HG02759 (cell line): ENCODE measurements at regions not wholly inside any gene's neighbourhood (a gene's known extent, or its start where the extent isn't known, plus 50 kb on each side); places are given as distances from the start of the nearest gene placed in this dataset.
A peak's percentile ranks its signal among the peaks of the same experiment; 100 is the strongest.

Experiments
- ATAC-seq: cut with Tn5 transposase; IDR thresholded peaks from one replicate; pipeline ENCODE4 v1.9.1; 2021; ENCODE audit warnings: mild to moderate bottlenecking, moderate library complexity; ENCODE audit not compliant: unreplicated experiment

DNA sequence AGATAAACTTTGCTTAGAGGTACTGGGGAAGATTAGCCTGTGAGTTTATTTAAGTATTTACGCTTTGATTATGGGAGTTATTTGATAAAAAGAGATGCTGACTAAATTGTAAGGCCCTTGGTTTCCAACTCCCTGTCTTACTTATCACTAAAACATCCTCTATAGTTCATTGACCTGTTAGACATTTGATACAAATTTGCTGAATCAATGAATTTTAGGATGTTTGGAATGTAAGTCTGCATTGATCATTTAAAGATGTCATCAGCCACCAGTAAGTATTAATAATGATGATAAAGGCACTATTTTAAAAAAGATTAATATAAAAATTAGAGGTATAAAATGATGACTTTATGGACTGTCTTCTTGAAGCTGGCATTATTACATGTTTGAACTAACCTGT, 340.6 kb downstream of the SPRY1 start:
- ATAC-seq = no peak

DNA sequence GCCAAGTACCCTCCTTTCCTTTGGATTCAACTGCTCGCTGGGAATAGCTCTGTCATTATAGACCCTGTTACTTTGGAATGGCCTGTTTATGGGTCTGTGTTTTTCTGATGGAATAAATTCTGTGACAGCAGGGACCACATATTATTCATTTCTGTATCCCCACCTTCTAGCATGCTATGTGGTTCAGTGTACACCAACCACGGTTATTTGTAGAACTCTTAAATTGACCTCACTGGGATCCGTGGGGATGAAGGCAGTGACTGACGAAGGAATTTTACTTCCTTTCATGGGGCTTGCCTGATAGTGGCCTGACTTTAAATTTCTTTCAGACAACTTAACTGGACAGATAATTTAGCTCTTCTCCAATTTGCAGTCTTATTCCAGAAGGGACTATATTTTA, 343.2 kb downstream of the SPRY1 start:
- no peak for ATAC-seq

DNA sequence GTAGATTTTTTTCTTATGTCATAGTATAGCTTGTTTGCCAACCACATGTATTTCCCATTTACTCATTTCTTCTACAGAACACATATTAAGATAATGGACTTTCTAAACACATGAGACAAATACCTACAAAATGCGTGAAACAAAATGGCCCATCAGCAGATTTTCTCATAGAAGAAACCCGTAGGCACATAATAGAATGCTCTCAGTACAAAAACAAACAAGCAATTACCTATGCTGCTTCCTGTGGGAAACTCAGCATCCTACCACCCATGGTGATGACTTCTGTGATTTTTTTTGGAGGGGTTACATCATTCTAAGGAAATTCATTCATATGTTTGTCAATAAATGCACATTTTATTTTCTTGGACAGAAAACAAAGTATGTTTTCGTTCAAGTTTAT, 343.6 kb downstream of the SPRY1 start:
- ATAC-seq = no peak

DNA sequence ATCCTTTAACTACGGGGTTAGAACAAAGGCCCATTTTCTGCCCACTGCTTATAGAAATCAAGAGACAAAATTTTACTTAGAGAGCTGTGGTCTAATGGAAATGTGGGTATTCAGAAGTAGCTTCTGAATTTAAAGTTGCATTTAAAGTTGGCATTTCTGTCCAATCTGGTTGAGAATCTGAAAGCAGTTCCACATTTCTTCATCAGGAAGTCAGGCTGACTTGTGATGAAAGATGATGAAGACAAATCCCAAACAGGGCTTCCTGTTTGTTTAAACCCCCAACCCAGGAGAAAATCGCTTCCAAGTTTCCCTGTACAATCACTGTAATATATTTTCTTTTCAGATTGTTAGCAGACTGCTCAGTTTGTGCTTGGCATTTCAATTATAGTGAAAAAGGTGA, 345.3 kb downstream of the SPRY1 start:
- no peak for ATAC-seq

DNA sequence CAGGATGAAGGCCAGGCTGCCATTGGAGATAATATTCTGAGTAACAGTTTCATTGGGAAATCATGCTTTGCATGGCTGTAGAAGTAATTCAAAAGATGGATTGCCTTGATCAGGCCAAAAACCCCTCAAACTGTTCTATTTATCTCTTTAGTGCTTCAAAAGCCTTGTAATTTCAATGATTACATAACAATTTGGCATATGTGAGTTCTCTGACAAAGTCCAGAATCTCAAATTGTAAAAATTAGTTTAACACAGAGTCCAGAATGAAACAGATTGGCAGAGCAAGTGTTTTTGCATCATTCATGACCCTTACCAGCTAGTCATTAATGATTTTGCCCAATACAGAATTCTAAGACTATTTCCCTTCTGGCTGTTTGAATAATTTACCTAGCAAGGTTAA, 347.3 kb downstream of the SPRY1 start:
- ATAC-seq = no peak

DNA sequence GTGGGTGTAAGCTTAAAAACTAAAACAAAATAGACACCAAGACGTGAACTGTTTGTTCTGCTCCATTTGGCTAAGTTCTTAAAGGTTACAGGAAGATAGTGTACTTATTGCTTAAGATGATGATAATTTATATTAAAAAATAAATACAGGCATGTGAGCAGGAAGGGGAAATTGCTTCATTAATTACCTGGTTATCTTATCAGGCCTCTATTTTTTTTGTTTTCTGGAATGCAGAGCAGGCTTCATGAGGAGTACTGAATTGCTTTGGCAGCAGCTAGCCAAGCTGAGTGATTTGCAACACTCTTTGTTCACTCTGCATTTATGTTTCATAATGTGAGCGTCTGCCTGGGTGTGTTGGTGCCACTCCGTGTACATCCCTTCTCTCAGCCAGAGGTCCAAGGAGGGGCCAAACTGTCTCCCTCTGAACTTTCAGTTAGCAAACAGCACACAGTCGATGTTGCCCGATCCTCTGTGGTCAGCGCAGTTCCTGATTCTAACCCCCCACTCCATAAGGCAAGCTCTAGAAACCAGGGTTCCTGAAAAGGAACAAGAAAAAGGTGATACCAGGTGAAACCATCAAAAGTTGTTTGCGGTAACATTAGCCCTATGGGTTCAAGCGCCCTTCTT, 348.2 kb downstream of the SPRY1 start:
- no peak for ATAC-seq

DNA sequence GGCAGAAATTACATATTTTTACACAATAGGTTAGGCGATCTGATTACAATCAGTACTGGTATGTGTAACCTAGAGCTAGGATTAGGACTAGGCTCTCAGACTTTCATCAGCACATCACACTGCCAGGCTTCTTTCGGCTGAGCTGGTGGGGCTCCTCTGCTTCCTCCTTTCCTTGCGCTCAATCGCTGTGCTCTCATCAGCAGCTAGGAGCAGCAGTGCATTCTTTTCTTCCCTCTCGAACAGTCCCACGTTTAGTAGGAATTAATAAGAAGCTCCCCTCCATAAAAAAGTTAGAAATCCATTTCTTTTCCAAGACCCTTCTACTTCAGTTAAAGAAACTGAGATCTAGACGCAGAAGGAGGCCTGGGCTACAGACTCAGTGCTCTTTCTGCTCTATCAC, 350.4 kb downstream of the SPRY1 start:
- ATAC-seq = no peak

DNA sequence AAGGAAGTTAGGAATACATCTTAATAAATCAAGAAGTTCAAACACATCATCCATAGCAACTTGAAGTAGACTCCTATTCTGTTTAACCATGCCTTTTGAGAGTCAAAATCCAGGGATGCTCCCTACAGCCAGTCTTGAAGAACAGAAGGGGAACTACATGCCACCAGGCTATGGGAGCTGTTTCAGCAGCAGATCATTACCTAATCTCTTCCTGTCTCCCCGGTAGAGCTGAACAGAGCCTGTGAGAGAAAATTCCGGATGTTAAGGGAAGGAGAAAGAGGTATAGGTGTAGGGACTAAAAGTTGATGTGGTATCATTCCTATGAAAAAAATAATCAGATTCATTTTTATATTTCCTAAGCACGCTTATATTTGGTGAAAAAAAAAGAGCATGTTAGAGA, 352.2 kb downstream of the SPRY1 start:
- no peak for ATAC-seq

- no peak for ATAC-seq
Measured at GRCh38 chr4:123749383-123749782, 352.8 kb downstream of the SPRY1 start.

DNA sequence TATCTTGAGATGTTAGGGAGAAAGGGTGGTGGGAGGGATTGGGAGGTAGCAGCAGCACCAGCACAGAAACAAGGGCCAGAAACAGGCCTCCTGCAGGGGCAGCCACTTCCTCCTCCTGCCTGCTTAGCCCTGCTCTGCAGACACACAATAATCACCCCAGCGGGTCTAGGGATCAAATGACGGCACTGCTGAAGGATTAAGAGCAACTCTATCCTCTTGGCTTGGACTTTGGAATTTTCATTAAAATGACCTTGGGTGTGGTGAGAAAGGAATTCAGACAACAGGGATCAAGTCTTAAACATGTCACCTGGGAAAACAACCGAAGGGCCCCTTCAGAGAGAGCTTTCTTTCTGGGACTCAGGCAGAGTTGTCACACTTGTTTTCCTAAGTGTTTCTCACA, 353.4 kb downstream of the SPRY1 start:
- ATAC-seq = no peak

- ATAC-seq = no peak
Measured at GRCh38 chr4:123755655-123756054, 359.1 kb downstream of the SPRY1 start.

DNA sequence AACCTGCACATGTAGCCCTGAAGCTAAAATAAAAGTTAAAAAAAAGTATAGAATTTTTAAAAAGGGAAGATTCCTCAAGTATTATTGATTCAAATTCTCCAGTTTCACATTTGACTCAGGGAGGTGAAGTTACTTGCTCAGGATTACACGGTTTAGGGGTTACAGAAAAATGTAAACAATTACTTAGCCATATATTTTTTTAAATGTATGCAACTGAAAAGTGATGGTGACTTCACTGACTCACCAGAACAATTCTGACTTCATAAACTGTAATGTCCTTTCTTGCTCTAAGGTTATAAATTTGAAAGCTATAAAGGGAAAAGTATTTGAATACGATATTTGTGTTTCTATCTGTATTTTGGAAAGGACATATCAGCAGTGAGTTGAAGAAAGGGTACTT, 371.2 kb downstream of the SPRY1 start:
- no peak for ATAC-seq

DNA sequence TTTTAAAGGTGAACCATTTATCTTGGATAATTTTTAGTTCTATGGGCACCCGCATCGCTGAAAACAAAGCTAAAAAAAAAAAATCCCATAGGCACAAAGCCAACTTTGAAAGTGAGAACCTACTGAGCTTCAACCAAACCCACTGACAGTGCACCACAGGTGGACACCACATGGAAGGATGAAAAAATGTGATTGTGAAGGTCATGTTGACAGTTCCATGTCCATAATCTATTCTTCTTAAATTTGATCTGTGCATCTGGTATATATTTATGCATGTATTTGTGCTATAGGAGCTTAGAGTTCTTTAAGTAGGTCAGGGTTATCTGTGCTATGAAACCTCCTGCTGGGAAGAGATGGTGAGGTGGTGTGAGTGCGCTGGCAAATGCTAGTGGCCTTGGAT, 374.3 kb downstream of the SPRY1 start:
- ATAC-seq = no peak

GRCh38 chr4:123776267-123776666, 379.7 kb downstream of the SPRY1 start:
- ATAC-seq = peak; percentile 97

DNA sequence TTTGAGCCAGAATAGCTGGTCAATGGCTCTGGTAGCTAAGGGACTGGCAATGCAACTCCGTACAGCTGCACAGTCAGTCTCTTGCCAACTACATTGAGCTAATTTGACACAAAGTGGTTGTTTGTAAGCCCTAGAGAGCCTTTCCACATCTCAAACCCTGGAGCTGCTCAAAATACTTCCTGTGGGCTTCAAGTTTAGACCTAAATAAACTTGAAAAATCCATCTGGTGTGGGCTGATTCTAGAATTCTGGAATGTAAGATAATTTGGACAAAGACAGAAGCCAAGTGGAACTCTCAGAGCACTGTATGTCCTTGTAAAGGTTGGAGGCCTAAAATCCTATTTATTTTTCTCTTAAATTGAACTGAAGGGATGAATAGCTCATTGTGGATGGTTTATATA, 380.8 kb downstream of the SPRY1 start:
- ATAC-seq = no peak

DNA sequence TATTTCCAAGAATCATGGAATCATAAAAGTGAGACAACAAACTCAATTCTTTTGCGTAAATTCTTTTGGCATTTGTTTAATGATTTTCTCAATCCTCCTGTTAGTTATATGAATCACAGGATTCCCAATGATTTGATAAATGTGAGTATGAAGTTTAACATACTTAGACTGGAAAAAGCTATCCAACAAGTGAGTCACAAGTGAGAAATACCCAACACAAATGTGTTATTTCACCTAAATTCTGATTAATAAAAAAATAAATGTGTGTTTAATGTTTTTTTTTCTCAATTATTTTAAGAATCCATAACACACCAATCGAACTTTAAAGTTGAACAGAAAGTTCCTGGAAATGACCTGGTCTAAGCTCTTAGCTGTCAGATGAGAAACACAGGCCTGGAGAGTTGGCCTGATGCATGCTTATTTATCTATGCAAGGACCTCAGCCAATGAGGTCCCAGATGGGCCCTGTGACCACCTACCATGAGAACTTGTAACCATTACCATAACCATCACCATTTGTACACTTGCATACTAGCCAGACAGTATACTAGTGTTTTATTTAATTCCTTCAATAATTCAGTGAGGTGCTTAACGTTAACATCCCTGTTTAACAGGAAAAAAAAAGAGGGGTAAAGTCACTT, 386.7 kb downstream of the SPRY1 start:
- no peak for ATAC-seq

DNA sequence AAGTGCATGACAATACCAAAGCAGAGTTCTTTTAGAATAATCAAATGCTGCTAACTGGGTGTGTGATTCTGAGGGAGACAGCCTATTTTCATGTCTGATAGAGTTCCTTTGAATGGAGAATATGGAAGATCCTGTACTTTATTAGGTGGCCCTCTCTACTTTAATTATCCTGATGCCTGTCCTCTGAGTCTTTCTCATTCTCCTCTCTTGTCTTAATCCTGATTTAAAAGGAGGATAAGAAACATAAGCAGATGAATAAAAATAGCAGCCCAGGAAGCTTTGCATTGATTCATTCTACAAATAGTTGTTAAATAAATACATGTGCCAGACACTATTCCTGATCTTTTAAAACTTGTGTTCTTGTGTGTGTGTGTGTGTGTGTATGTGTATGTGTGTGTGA, 387.3 kb downstream of the SPRY1 start:
- no peak for ATAC-seq

DNA sequence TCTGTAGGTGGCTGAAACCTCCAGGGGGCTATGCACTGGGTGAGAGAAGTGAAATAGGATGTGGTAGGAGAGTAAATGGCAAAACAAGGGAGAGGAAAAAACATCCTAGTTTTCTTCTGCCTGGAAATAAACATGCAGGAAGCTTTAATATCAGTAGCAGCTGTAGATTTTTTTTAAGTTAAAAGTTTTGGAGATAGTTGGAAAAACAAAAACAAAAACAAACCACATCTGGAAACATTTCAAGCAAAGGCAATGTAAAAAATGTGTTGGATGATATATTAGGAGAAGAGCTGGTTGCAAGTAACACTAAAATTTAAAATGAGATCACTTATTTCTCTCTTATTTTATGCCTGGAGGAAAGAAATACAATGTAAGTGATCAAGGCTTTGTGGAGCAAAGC, 388.0 kb downstream of the SPRY1 start:
- no peak for ATAC-seq

GRCh38 chr4:123785538-123785937, 388.9 kb downstream of the SPRY1 start:
- ATAC-seq = no peak

GRCh38 chr4:123786163-123786915, 389.7 kb downstream of the SPRY1 start:
- ATAC-seq = no peak

DNA sequence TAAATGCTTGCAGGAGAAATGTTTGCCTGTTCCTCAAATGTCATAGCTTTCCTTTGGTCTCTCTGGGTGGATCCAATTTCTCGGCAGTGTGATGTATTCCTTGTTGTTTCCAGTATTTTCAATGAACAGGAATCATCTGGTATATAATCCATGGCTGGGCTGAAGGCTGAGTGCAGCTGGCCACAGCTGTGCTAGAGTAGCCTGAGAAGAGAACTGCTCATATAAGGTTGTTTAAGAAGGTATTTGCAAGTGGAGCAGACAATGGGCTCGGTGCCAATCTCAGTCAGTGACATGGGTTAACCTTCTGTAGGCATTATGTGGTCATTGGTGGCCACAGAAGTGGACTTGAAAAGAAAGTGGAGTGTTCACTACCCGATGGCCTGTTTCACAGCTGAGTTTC, 390.3 kb downstream of the SPRY1 start:
- ATAC-seq = no peak

DNA sequence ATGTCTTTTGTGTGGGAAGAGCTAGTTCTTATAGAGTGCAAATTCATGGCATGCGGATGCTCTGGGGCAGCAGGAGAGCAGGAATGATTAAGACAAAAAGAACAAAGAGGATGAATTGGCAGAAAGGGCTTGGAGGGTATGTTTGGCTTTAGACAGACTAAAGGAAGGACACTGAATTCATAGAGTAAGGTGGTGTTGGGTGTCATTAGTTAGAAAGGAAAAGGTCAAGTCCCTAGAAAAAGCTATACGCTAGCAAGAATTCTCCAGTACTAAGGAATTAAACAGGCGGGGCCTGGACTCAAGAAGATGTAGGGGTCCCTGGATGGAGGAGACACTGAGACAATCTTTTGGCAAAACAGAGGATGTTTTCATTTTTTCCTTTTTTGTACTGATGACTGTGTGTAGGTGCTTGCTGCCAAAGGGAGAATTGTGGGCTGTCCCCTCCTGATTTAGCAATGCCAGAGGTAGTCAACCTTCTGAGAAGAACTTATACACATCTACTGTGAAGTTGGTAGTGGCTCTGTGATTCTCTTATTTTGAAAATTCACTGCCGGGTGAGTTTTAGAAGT, 391.0 kb downstream of the SPRY1 start:
- ATAC-seq = no peak
